ENCODE measurements at regions not wholly inside any gene's neighbourhood (a gene's known extent, or its start where the extent isn't known, plus 50 kb on each side); places are given as distances from the start of the nearest gene placed in this dataset.
A peak's percentile ranks its signal among the peaks of the same experiment; 100 is the strongest.

DNA sequence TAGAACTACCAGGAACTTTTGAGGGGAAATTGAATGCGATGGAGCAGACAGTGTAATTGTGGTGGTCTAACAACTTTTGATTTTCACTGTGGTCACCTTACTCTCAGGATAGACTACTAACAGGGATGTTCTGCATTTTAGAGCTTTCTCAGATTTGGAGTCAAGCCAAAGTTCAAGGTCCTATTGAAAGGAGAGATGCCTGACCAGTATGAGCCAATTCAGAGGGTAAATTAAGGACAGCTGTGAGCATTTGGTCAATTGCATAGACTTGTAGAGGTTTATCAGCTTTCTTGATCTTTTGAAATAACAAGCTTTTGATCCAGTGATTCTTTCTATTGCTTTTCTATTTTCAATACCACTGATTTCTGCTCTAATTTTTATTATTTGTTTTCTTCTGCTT, 1095.7 kb upstream of the CNTNAP5 start:
- DNase-seq, result no peak

DNA sequence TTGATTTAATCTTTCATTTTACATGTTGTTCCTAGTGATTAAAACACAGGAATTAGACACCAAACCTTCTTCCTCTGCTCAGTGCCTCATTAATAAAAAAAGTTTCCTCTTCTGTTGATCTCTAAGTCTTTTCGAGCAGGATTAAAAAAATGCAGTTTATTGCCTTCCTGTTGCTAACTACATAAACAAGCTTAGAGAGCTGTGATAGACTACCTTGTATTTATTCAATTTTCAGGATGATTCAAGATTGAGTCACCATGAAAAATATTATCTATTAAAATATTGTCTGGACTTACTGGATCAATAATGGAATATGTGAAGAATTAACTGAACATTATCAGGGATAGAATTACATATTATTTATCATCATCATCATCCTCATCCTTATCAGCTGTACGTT, 1089.6 kb upstream of the CNTNAP5 start:
- DNase-seq, result no peak

- no peak for DNase-seq
Observed at GRCh38 chr2:122939796-122940195, 1085.3 kb upstream of the CNTNAP5 start.

DNA sequence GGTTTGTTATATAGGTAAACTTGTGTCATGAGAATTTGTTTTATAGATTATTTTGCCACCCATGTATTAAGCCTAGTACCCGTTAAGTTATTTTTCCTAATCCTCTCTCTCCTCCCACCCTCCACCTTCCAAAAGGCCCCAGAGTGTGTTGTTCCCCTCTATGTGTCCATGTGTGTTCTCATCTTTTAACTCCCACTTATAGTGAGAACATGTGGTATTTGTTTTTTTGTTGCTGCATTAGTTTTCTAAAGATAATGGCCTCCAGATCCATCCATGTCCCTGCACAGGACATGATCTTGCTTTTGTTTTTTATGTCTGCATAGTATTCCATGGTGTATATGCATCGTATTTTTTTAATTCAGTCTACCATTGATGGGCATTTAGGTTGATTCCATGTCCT, 1075.6 kb upstream of the CNTNAP5 start:
- no peak for DNase-seq

DNA sequence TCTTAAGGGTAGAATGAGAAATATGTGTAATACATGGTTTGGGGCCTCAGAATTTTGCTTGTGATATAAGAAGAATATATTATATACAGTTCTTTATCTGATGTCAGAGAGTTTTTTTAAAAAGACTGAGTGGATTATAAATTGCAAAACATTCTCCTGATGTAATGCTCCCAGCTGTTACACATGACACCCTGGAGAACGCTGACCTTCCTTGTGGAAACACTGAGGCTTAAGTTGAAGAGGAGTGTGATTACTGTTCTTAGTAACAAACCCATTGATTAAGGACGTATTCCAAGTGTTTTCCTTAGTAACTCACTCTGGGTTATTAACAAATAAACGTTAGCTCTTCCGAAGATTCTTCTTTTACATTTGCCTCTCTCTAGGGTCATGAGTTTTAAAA, 1069.3 kb upstream of the CNTNAP5 start:
- DNase-seq, result no peak

DNA sequence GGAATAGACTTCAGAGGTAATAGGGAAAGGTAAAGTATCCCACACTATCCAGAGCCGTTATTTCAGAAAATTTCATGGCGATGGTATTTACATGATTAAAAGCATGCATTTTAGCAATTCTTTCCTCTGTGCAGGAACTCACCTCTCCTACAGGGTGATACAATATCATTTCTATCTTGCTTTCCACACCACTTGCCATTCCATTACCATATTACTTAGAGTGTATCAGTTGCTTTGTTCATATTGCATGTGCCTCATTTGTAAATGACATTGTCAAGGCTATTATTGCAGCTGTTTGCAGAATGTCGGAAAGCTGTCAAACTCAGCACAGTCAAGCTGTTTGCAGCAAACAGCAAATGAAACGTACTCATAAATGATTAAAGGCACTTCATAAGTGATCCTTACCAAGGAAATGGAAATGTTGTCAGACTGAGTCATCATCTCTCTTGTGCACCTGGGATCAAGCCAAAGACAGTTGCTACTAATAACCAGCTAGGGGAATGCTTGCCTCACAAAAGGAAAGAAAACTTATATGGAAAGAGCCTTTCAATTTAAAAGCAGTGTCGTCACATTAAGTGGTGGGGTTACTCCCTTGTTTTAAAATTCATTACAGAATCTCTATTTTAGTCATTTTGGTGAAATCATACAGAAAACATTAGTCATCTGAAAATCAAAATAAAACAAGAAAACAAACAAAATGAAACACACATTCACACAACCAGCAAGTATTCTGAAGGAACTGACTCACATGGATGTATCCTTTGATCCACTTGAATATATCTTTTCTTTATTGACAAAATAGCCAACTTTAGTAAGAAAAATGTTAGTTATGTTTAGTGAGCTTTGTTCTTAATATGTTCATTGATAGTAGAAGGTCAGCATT, 1064.1 kb upstream of the CNTNAP5 start:
- peak in 4 of 56 donors; percentile 1 to 7 (median 2) for DNase-seq

GRCh38 chr2:122966461-122966860, 1058.6 kb upstream of the CNTNAP5 start:
- DNase-seq, result no peak

- DNase-seq, result no peak
Observed at GRCh38 chr2:122977580-122977979, 1047.5 kb upstream of the CNTNAP5 start.

GRCh38 chr2:122980671-122981070, 1044.4 kb upstream of the CNTNAP5 start:
- no peak for DNase-seq

DNA sequence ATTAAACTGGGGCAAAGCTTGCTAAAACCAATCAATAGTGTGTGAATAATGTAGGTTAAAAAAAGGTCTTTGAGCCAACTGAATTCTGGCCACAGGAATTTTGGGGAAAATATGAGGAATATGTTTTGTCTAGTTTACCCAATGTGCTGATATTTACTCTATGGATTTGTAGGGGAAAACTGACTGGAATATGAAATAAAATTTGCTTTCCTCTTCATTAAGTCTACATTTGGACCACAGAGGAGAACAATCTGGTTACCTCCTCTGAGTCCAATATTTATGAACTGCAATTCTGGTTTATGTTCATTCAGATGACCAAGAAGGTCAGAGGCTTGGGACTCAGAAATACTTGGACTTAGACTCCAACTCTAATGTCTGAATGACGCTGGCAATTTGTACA, 1042.2 kb upstream of the CNTNAP5 start:
- DNase-seq, result no peak

GRCh38 chr2:122988395-122989221, 1036.5 kb upstream of the CNTNAP5 start:
- no peak for DNase-seq

- no peak for DNase-seq
Observed at GRCh38 chr2:122993592-122993991, 1031.5 kb upstream of the CNTNAP5 start.

GRCh38 chr2:122999258-122999657, 1025.8 kb upstream of the CNTNAP5 start:
- DNase-seq, result no peak

DNA sequence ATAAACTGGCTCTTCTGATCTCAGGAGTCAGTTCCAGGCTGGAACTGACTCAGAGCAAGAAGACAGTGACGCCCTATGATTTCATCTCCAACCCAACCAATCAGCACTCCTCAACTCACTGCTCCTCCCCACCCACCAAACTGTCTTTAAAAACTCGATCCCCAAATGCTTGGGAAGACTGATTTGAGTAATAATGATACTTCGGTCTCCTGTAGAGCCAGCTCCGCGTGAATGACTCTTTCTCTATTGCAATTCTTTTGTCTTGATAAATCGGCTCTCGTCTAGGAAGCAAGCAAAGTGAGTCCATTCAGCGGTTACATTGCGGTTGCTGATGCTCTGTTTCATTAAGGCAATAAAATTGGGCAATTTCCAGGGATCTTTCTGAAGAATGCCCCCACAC, 1025.3 kb upstream of the CNTNAP5 start:
- no peak for DNase-seq

DNA sequence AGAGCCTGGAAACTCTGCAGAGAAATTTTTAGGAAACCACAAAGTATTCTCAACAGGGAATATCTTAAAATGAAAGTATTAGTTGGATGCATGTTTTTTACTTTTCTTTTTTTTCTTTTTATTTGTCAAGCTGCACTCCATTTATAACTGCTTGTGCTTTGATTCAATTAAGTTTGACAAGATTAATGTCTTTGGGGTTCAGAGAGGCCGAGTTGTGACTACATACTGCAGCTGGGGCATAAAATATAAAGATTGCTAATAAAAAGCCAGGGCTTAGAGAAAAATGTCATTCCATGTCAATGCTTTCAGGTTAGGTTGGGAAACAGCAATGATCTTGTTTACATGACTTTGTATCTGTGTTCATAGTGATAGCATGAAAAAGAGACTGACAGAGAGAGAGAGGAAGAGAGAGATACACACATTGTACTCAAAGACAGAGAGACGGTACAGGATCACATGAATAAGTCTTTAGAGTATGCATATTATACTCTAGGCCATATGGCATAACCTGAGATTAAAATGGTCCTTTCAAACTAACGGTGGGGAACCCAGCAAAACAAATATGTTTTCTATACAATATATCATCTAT, 1022.3 kb upstream of the CNTNAP5 start:
- DNase-seq, result no peak

DNA sequence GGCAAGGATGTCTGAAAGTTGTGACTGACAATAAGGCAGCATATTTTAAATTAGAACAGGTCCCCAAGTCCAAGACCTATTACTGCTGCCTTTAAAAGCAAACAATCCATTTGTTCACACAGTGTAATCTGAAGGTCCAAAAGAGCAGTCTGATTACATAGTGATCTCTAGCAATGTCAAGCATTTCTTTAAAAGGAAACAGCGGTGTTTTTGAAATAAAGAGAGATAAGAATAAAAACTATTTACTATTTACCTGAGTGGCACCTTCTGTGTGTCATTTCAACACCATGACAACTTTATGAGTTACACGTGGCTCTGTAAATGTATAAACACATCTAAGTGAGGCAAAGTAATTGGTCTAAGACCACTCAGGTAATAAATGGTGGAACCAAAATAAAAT, 1009.9 kb upstream of the CNTNAP5 start:
- no peak for DNase-seq

GRCh38 chr2:123035541-123035940, 989.5 kb upstream of the CNTNAP5 start:
- no peak for DNase-seq

- no peak for DNase-seq
Observed at GRCh38 chr2:123036300-123036699, 988.8 kb upstream of the CNTNAP5 start.

- DNase-seq, result no peak
Observed at GRCh38 chr2:123040506-123040905, 984.6 kb upstream of the CNTNAP5 start.

DNA sequence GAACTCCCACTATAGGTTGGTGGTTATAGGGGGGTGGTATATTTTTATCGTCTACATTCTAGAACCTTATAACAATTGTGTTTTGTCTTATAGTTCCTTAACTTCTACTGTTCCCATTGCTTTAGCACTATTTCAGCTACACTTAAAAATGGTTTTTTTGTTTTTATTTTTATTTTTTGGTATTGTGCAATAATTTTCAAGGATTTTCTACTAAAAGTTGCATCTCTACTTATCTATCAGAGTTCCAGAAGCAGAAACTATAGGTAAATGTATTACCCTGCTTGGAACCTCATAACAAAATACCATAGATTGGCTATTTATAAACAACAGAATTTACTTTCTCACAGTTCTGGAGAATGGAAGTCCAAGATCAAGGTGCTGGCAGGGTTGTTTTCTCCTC, 981.6 kb upstream of the CNTNAP5 start:
- no peak for DNase-seq

- no peak for DNase-seq
Observed at GRCh38 chr2:123045713-123046112, 979.4 kb upstream of the CNTNAP5 start.

GRCh38 chr2:123047186-123047585, 977.9 kb upstream of the CNTNAP5 start:
- DNase-seq, result no peak
